Skeletal muscle tissue (tissue), 3 donors: ENCODE measurements at regions not wholly inside any gene's neighbourhood (a gene's known extent, or its start where the extent isn't known, plus 50 kb on each side); places are given as distances from the start of the nearest gene placed in this dataset.
A peak's percentile ranks its signal among the peaks of the same experiment; 100 is the strongest.

Source experiments
- H3K27ac ChIP-seq: one replicate; pipeline ENCODE4 v1.7.0; 2013; ENCODE audit warnings: mild to moderate bottlenecking, low read depth, low read length, inconsistent platforms
- H3K27me3 ChIP-seq, 3 donors: one replicate each; pipeline ENCODE4 v1.7.0; 2013; ENCODE audit warnings: low read length in 3 of 3; ENCODE audit not compliant: control insufficient read depth in 3 of 3, insufficient read depth in 3 of 3
- H3K36me3 ChIP-seq, 3 donors: one replicate each; pipeline ENCODE4 v1.7.0; 2013; ENCODE audit warnings: low read length in 3 of 3; ENCODE audit not compliant: control insufficient read depth in 3 of 3, insufficient read depth in 3 of 3
- H3K4me1 ChIP-seq, 3 donors: one replicate each; pipeline ENCODE4 v1.7.0; 2013; ENCODE audit warnings: low read length in 3 of 3, mild to moderate bottlenecking in 3 of 3; ENCODE audit not compliant: control insufficient read depth in 3 of 3, insufficient read depth in 3 of 3
- H3K4me3 ChIP-seq, 3 donors: one replicate each; pipeline ENCODE4 v1.7.0; 2013; ENCODE audit warnings: low read length in 3 of 3
- H3K9ac ChIP-seq, 3 donors: one replicate each; pipeline ENCODE4 v1.7.0; 2013; ENCODE audit warnings: low read length in 3 of 3, mild to moderate bottlenecking in 3 of 3, moderate library complexity in 2 of 3, low read depth in 1 of 3
- H3K9me3 ChIP-seq, 3 donors: one replicate each; pipeline ENCODE4 v1.7.0; 2013; ENCODE audit warnings: low read length in 3 of 3; ENCODE audit not compliant: control insufficient read depth in 3 of 3
- donor health status: Osteomylitis.

DNA sequence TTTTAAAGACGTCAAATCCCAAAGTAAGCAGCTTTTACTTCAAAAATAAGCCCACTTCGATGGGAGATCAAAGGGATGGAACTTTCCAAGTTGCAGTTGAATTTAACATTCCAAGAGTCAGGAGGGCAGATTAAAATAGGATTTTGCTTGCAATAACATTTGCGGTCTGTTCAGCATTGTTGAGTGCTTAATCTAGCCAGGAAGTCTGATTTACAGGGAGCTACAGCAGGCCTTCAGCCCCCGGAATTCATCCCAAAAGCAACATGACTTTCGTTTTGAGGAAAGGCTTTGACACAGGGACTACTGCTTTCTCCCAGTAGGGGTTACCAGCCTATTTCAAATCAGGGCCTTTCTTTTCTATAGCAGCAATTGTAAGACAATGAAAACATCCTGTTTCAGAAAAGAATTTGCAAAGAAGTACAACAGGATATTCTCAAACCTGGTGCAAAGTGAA is 279.6 kb upstream of the PITRM1 start:
- peak overlapping the region in 1 of 3 donors; percentile 31 for H3K4me3 ChIP-seq
- H3K9ac ChIP-seq, result no peak overlapping the region
- H3K4me1 ChIP-seq, result peaks cover 4 to 7% (median 6%) of the 10 kb centered on the region in 3 donors
- no peaks in the 10 kb centered on the region for H3K36me3 ChIP-seq
- H3K9me3 ChIP-seq, result no peaks in the 10 kb centered on the region
- H3K27me3 ChIP-seq, result no peaks in the 10 kb centered on the region
- H3K27ac ChIP-seq, result peak overlapping the region; percentile 28

DNA sequence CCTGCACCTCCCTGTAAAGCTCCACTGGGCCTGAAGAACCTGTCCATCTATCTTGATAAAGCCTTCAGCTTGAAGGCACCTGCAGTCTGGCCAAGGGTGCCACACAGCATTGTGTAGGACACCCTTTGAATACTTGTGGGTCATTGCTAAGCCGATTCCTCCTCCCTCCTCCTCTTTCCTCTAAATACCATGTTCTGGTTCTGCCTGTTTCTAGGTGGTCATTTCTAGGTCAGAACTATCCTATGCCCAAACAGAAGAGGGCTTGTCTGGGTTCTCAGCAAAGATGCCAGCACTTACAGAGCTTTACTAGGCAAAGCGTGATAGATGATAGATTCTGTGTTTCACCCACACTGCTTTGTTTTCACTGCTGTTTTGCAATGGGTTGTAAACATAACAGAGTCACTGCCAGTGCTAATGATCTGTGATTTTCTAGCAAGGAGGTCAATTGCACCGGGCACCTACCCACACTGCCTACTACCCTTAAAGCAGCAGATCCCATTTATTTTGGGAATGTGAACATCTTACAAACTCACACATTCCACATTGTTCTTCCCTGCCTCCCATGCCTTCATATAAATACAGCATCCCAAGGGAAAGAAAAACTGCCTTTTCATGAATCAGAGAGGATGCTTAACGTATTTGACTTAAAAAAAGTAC is 279.1 kb upstream of the PITRM1 start:
- Histone ChIP-seq H3K4me3 (peak overlapping the region in 1 of 3 donors; percentile 31), H3K27me3 (no peaks in the 10 kb centered on the region), H3K4me1 (peaks cover 4 to 7% (median 6%) of the 10 kb centered on the region in 3 donors), H3K27ac (peak overlapping the region; percentile 28), H3K36me3 (no peaks in the 10 kb centered on the region), H3K9ac (no peak overlapping the region), H3K9me3 (no peaks in the 10 kb centered on the region)

DNA sequence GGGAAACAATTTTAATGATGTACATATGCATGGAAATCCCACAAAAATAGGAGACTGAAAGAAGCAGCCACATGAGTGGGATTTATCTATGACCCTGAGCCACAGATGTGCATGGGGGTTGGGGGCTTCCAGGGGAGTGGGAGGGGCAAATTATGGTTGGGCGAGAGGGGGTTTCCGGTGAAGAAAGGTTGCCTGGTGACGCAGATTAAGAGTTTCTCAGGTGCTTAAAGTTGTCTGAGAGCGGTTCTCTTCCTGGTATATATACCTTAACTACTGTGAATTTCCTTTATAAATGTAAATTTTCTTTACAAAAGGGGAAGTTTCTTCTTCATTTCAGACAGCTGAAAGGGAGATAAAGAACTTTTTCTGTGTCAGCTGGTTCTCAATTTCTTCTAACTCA is 273.6 kb upstream of the PITRM1 start:
- no peaks in the 10 kb centered on the region for H3K9me3 ChIP-seq
- H3K4me3 ChIP-seq, result no peak overlapping the region
- no peak overlapping the region for H3K9ac ChIP-seq
- no peaks in the 10 kb centered on the region for H3K36me3 ChIP-seq
- H3K27ac ChIP-seq, result no peak overlapping the region
- no peaks in the 10 kb centered on the region for H3K4me1 ChIP-seq
- no peaks in the 10 kb centered on the region for H3K27me3 ChIP-seq

DNA sequence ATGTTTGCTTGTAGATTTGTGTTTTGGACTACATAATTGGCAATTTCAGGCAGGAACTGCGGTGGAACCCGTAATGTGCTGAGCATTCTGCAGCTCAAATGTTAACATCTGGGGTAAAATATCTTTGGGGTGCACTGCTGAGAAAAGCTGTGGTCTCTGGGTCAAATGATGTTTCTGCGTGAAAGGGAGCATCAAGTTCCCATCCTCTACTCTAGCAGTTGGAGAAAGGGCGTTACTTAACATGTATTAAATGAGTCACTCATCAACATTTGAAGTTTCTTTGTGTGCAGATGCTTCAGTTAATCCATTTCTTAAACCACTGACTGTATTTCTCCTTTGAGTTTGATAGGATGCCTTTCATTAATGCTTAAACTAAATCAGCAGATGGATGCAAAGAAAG is 273.1 kb upstream of the PITRM1 start:
- Histone ChIP-seq H3K4me1 (no peaks in the 10 kb centered on the region), H3K27ac (no peak overlapping the region), H3K9ac (no peak overlapping the region), H3K27me3 (no peaks in the 10 kb centered on the region), H3K36me3 (no peaks in the 10 kb centered on the region), H3K4me3 (no peak overlapping the region), H3K9me3 (no peaks in the 10 kb centered on the region)

DNA sequence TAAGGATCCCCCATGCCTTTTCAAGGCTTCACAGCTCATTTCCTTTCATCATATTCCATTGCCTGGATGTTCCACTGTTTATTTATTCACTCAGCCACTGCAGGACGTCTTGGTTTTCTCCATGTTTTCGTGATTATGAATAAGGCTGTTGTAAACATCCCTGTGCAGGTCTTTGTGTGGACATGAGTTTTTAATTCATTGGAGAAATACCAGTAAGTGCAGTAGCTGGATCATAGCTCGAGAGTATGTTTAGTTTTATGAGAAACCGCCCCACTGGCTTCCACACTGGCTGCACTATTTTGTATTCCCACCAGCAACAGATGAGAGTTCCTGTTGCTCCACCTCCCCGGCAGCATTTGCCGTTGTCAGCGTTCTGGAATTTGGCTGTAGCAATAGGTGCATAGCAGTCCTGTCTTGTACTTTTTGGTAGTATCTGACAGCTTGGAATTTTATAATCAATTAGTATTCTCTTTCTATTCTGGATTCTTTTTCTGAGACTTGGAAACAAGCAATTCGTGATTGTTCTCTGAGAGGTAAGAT is 269.9 kb upstream of the PITRM1 start:
- Histone ChIP-seq H3K9me3 (peaks cover 0 to 3% (median 3%) of the 10 kb centered on the region in 3 donors), H3K27ac (no peak overlapping the region), H3K27me3 (no peaks in the 10 kb centered on the region), H3K4me3 (no peak overlapping the region), H3K36me3 (no peaks in the 10 kb centered on the region), H3K9ac (no peak overlapping the region), H3K4me1 (no peaks in the 10 kb centered on the region)

DNA sequence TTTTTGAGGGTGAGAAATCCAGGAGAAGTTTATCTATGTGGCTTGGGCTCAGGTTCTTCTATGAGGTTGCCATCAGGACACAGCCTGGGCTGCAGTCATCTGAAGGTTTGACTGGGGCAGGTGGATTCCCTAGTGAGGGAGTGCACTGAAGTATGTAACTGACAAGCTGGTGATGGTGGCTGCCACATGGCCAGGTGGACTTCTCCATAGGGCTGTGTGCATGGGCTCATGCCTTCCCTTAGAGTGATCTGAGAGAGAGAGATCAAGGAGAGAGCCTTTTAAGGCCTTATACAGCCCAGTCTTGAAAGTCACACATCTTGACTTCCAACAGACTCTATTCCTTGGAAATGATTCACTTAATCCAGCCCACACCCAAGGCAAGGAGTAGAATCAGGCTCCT is 266.6 kb upstream of the PITRM1 start:
- no peaks in the 10 kb centered on the region for H3K27me3 ChIP-seq
- no peak overlapping the region for H3K9ac ChIP-seq
- H3K9me3 ChIP-seq, result peaks cover 0 to 3% (median 3%) of the 10 kb centered on the region in 3 donors
- H3K4me1 ChIP-seq, result no peaks in the 10 kb centered on the region
- H3K36me3 ChIP-seq, result no peaks in the 10 kb centered on the region
- no peak overlapping the region for H3K27ac ChIP-seq
- H3K4me3 ChIP-seq, result no peak overlapping the region

DNA sequence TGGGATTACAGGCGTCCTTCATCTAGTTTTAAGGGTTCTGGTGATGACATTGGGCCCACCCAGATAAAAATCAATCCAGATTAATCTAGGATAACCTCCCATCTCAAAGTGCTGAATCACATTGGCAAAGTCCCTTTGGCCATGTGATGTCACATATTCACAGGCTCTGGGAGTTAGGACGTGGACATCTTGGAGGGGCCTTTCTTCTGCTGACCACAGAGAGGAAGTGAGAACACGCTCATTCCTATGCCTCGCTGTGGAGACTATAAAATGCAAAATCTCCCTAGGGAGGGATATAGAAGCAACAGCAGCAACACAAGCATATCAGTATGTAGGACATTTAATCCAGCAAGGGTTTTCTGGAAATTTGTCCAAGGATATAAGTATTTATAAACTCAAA is 266.0 kb upstream of the PITRM1 start:
- H3K36me3 ChIP-seq, result no peaks in the 10 kb centered on the region

DNA sequence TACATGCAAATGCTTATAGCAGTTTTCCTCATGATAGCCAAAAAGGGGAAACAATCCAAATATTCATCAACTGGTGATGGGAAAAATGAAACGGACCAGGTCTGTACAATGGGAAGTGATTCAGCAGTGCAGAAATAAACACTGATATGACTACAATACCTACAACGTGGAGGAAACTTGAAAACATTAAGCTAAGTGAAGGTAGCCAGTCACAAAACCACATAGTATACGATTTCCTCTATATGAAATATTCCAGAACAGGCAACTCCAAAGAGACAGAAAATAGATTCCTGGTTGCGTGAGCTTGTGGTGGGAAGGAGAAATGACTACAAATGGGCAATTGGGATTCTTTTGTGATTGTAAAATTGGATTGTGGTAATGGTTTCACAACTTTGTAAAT is 263.1 kb upstream of the PITRM1 start:
- Histone ChIP-seq H3K9ac (no peak overlapping the region), H3K36me3 (no peaks in the 10 kb centered on the region), H3K27ac (peak overlapping the region; percentile 9), H3K27me3 (no peaks in the 10 kb centered on the region), H3K4me1 (no peaks in the 10 kb centered on the region), H3K9me3 (peaks cover 0 to 3% (median 3%) of the 10 kb centered on the region in 3 donors), H3K4me3 (no peak overlapping the region)

More for the DNA sequence above, 266.0 kb upstream of the PITRM1 start:
- Histone ChIP-seq H3K9me3 (peaks cover 0 to 3% (median 3%) of the 10 kb centered on the region in 3 donors), H3K9ac (no peak overlapping the region), H3K27ac (no peak overlapping the region), H3K4me1 (no peaks in the 10 kb centered on the region), H3K4me3 (no peak overlapping the region), H3K27me3 (no peaks in the 10 kb centered on the region)

DNA sequence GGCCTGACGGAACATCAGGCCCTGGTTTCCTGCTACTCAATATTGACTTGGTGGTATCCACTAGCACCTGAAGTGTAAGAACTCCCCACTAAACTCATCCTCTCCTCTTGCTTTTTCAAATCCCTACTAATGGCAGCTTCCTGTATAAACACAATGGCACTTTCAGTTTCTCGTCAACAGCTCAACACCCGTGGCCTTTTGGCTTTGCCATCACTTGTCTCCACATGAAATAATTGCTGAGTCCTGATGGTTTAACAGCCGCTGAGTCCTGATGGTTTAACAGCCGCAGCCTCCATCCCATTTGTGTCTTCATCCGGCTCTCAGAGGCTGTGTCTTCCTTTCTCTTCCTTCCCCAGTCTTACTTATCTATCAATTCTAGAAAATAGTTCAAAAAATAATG is 261.4 kb upstream of the PITRM1 start:
- H3K9ac ChIP-seq, result no peak overlapping the region
- no peak overlapping the region for H3K4me3 ChIP-seq
- no peaks in the 10 kb centered on the region for H3K27me3 ChIP-seq
- no peaks in the 10 kb centered on the region for H3K4me1 ChIP-seq
- no peaks in the 10 kb centered on the region for H3K36me3 ChIP-seq
- H3K9me3 ChIP-seq, result no peaks in the 10 kb centered on the region
- H3K27ac ChIP-seq, result no peak overlapping the region

DNA sequence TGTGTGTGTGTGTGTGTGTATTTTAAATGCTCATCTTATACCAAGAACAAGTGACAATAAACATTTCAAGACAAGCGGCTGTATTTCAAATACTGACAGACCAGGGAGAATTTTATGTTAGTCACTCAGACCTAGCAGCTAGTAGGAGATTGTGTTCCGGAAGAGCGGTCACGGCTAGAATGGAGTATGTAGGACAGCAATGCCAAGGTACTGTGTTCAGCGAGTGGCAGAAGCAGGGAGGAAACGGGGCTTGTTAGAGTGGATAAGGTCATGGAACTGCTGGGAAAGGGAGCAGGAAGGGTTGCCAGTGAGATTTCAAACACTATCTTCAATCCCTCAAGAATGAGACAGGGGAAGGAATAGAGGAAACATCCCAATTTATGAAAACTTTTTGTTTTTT is 260.5 kb upstream of the PITRM1 start:
- H3K27ac ChIP-seq, result no peak overlapping the region
- H3K4me3 ChIP-seq, result no peak overlapping the region
- no peak overlapping the region for H3K9ac ChIP-seq
- H3K36me3 ChIP-seq, result no peaks in the 10 kb centered on the region
- H3K9me3 ChIP-seq, result no peaks in the 10 kb centered on the region
- no peaks in the 10 kb centered on the region for H3K27me3 ChIP-seq
- H3K4me1 ChIP-seq, result no peaks in the 10 kb centered on the region
